CD14-positive monocyte (primary cell): ENCODE measurements at regions not wholly inside any gene's neighbourhood (a gene's known extent, or its start where the extent isn't known, plus 50 kb on each side); places are given as distances from the start of the nearest gene placed in this dataset.

Experiments used
- DNase-seq, 3 donors: peaks; one replicate each; pipeline ENCODE4 v3.0.0-alpha.2; 2011 to 2022
- H2AFZ ChIP-seq: 2 replicates; pipeline ENCODE4 v1.6.0; 2012; ENCODE audit warnings: mild to moderate bottlenecking, low read depth, low read length, inconsistent platforms; ENCODE audit not compliant: insufficient read depth, poor library complexity, severe bottlenecking
- H3K27ac ChIP-seq, 2 donors: 1 replicate in 1 of 2; 2 replicates in 1 of 2; pipeline ENCODE4 v1.5.1; 2012 to 2013; ENCODE audit warnings: low read length in 2 of 2, control low read depth in 1 of 2, inconsistent platforms in 1 of 2, low read depth in 1 of 2, mild to moderate bottlenecking in 1 of 2
- H3K27me3 ChIP-seq, 2 donors: one replicate each; pipeline versions ENCODE4 v1.6.0 to v1.6.1; 2011 to 2013; ENCODE audit warnings: low read length in 2 of 2; ENCODE audit not compliant: control insufficient read depth in 2 of 2, insufficient read depth in 2 of 2
- H3K36me3 ChIP-seq, 2 donors: replicated peaks in 1 of 2; 1 replicate in 1 of 2; 2 replicates in 1 of 2; pipeline versions ENCODE4 v1.5.1 to v1.6.1; 2012 to 2013; ENCODE audit warnings: low read length in 2 of 2, control low read depth in 1 of 2, inconsistent platforms in 1 of 2, mild to moderate bottlenecking in 1 of 2; ENCODE audit not compliant: insufficient read depth in 2 of 2, control insufficient read depth in 1 of 2
- H3K4me1 ChIP-seq, 2 donors: 1 replicate in 1 of 2; 2 replicates in 1 of 2; pipeline versions ENCODE4 v1.5.1 to v1.6.1; 2012 to 2013; ENCODE audit warnings: low read length in 2 of 2, control low read depth in 1 of 2, inconsistent platforms in 1 of 2, mild to moderate bottlenecking in 1 of 2, moderate library complexity in 1 of 2; ENCODE audit not compliant: insufficient read depth in 2 of 2, control insufficient read depth in 1 of 2
- H3K4me2 ChIP-seq: replicated peaks from 2 replicates; pipeline ENCODE3; 2012; ENCODE audit warnings: low read length, moderate library complexity, mild to moderate bottlenecking; ENCODE audit not compliant: poor library complexity, severe bottlenecking; ENCODE audit errors: extremely low read depth
- H3K4me3 ChIP-seq, 3 experiments: fragments of 200-600 bp in 1 of 3; sonication (generic) in 1 of 3; replicated peaks in 1 of 3; 1 replicate in 2 of 3; 2 replicates in 1 of 3; pipeline ENCODE4 v1.5.1; 2011 to 2013; ENCODE audit warnings: low read length in 3 of 3, mild to moderate bottlenecking in 3 of 3, control low read depth in 2 of 3, low read depth in 2 of 3, inconsistent platforms in 1 of 3, moderate library complexity in 1 of 3
- H3K79me2 ChIP-seq: 2 replicates; pipeline ENCODE4 v1.6.0; 2012; ENCODE audit warnings: mild to moderate bottlenecking, control low read depth, inconsistent platforms, low read length, moderate library complexity; ENCODE audit not compliant: insufficient read depth
- H3K9ac ChIP-seq: 2 replicates; pipeline ENCODE4 v1.6.0; 2017; ENCODE audit warnings: low read length, mild to moderate bottlenecking; ENCODE audit not compliant: insufficient read depth, poor library complexity, severe bottlenecking
- H3K9me3 ChIP-seq, 2 donors: replicated peaks in 1 of 2; 1 replicate in 1 of 2; 2 replicates in 1 of 2; pipeline versions ENCODE4 v1.5.1 to v1.6.1; 2012 to 2013; ENCODE audit warnings: low read length in 2 of 2, control low read depth in 1 of 2; ENCODE audit not compliant: control insufficient read depth in 1 of 2, insufficient read depth in 1 of 2
- H4K20me1 ChIP-seq: 2 replicates; pipeline ENCODE4 v1.6.0; 2012; ENCODE audit warnings: mild to moderate bottlenecking, low read length, control low read depth, moderate library complexity; ENCODE audit not compliant: insufficient read depth
- H3K27ac Mint-ChIP-seq, 7 donors: one replicate each; pipeline ENCODE4 v1.8.0; 2020; ENCODE audit warnings: mild to moderate bottlenecking in 7 of 7, mixed read lengths in 7 of 7, moderate library complexity in 6 of 7, inconsistent platforms in 2 of 7
- H3K27me3 Mint-ChIP-seq, 3 donors: one replicate each; pipeline ENCODE4 v1.8.0; 2021 to 2022; ENCODE audit warnings: low read depth in 3 of 3, mild to moderate bottlenecking in 3 of 3, mixed read lengths in 3 of 3, moderate library complexity in 3 of 3, inconsistent platforms in 1 of 3
- H3K36me3 Mint-ChIP-seq, 2 donors: one replicate each; pipeline ENCODE4 v1.8.0; 2020; ENCODE audit warnings: mixed read lengths in 2 of 2, inconsistent platforms in 1 of 2, mild to moderate bottlenecking in 1 of 2
- H3K4me1 Mint-ChIP-seq: one replicate; pipeline ENCODE4 v1.8.0; 2020; ENCODE audit warnings: mild to moderate bottlenecking, mixed read lengths
- H3K4me3 Mint-ChIP-seq, 2 donors: one replicate each; pipeline ENCODE4 v1.8.0; 2020; ENCODE audit warnings: mild to moderate bottlenecking in 2 of 2, mixed read lengths in 2 of 2, moderate library complexity in 1 of 2
- H3K9me3 Mint-ChIP-seq, 7 donors: one replicate each; pipeline ENCODE4 v1.8.0; 2020 to 2022; ENCODE audit warnings: mixed read lengths in 7 of 7, mild to moderate bottlenecking in 6 of 7, moderate library complexity in 6 of 7, inconsistent platforms in 2 of 7
- CTCF ChIP-seq: fragments of 200-600 bp; IDR thresholded peaks from one replicate; pipeline ENCODE4 v1.8.0; 2022; ENCODE audit warnings: antibody characterized with exemption, mild to moderate bottlenecking
- WGBS: methylation state at CpG from one replicate; pipeline ENCODE4 v1.1.5; 2013; ENCODE audit warnings: missing lambda C conversion rate; ENCODE audit not compliant: insufficient coverage; 5-methylcytosine and 5-hydroxymethylcytosine counted together
- intact Hi-C, 2 donors: fragments of 100-400 bp; cut with micrococcal nuclease; formaldehyde crosslinking; loops; one replicate each; pipeline versions ENCODE4 v1.15.0 to v1.15.1; 2023

- DNase-seq: no peak
- TF ChIP-seq CTCF: no peak
- H3K27me3 Mint-ChIP-seq: peaks cover 0 to 3% (median 2%) of the 10 kb centered on the region in 3 donors
- peaks cover 2 to 8% (median 5%) of the 10 kb centered on the region in 7 donors for H3K9me3 Mint-ChIP-seq
- Histone ChIP-seq H3K36me3 (no peaks in the 10 kb centered on the region), H4K20me1 (no peaks in the 10 kb centered on the region), H3K9ac (no peak overlapping the region), H3K79me2 (no peaks in the 10 kb centered on the region), H3K9me3 (peaks cover 19 to 21% of the 10 kb centered on the region in 2 donors), H3K4me3 (no peak overlapping the region), H2AFZ (no peak overlapping the region), H3K4me1 (no peaks in the 10 kb centered on the region), H3K4me2 (no peak overlapping the region), H3K27ac (no peak overlapping the region), H3K27me3 (no peaks in the 10 kb centered on the region)
- no peak overlapping the region for H3K27ac Mint-ChIP-seq
- 83% methylated on average over 3 of the region's 8 CpGs for WGBS
- H3K36me3 Mint-ChIP-seq: no peaks in the 10 kb centered on the region
- H3K4me3 Mint-ChIP-seq: no peak overlapping the region
- intact Hi-C loops: no loop called here
- H3K4me1 Mint-ChIP-seq: no peaks in the 10 kb centered on the region
Measured at GRCh38 chr10:2387261-2387660, 649.9 kb upstream of the ADARB2 start.

- peaks cover 5 to 20% (median 13%) of the 10 kb centered on the region in 7 donors for H3K9me3 Mint-ChIP-seq
- H3K9ac ChIP-seq: no peak overlapping the region
- no peak overlapping the region for H3K4me3 Mint-ChIP-seq
- intact Hi-C loops: no loop called here
- no peak overlapping the region for H3K4me2 ChIP-seq
- H3K9me3 ChIP-seq: peaks cover 30 to 33% of the 10 kb centered on the region in 2 donors
- no peak overlapping the region for H2AFZ ChIP-seq
- no peaks in the 10 kb centered on the region for H3K4me1 Mint-ChIP-seq
- H3K27ac Mint-ChIP-seq: no peak overlapping the region
- no peak overlapping the region for H3K27ac ChIP-seq
- no peak overlapping the region for H3K4me3 ChIP-seq
- H3K27me3 ChIP-seq: no peaks in the 10 kb centered on the region
- H3K79me2 ChIP-seq: no peaks in the 10 kb centered on the region
- no peaks in the 10 kb centered on the region for H3K36me3 Mint-ChIP-seq
- 83% methylated on average over 3 of the region's 8 CpGs for WGBS
- H3K36me3 ChIP-seq: no peaks in the 10 kb centered on the region
- H3K27me3 Mint-ChIP-seq: peaks cover 0 to 2% (median 0%) of the 10 kb centered on the region in 3 donors
- no peaks in the 10 kb centered on the region for H3K4me1 ChIP-seq
- no peaks in the 10 kb centered on the region for H4K20me1 ChIP-seq
- TF ChIP-seq CTCF: no peak
- no peak for DNase-seq
Measured at GRCh38 chr10:2380218-2380617, 642.9 kb upstream of the ADARB2 start.
